CD4-positive, alpha-beta T cell treated with Interleukin-1 beta for 1 hour (primary cell): ENCODE measurements at regions not wholly inside any gene's neighbourhood (a gene's known extent, or its start where the extent isn't known, plus 50 kb on each side); places are given as distances from the start of the nearest gene placed in this dataset.

Source experiments
- DNase-seq, 2 donors: peaks; one replicate each; pipeline ENCODE4 v3.0.0-alpha.2; 2020 to 2022

DNA sequence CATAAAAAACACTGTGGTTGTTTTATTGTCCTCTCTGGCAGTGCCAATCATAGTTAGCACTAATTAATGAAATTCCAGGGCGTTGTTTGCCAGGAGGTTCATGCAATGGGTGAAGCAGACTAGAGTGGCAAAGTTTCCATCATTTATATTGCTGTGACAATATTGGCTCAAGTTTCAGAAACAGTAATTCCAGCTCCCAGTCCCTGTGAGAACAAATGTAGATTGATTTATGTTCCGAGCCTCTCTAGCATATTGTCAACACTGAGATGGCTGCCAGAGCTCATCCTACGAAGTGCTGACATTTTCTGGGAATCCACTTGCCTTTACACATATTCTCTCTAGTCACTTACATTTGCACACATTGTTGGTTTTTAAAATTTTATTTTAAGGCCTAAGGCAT lies 440.0 kb upstream of the IGFBP7 start:
- no peak for DNase-seq

DNA sequence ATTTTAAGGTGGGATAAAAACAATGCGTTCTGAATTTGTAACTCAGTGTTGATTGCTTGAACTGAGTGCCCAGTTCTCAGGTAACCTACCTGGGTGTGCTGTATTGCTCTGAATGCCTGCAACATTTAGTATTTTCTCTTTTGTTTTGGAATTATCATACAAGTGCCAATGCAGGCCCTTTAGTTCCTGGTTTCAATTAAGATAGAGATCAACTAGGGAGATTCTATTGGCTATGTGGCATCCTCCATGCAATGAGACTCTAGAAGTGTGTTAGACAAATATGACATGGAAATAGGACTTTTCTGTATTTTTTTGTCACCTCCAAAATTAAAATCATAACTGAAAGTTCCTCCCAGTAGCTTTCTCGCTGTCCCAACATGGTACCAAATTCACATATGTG lies 438.7 kb upstream of the IGFBP7 start:
- no peak for DNase-seq

DNA sequence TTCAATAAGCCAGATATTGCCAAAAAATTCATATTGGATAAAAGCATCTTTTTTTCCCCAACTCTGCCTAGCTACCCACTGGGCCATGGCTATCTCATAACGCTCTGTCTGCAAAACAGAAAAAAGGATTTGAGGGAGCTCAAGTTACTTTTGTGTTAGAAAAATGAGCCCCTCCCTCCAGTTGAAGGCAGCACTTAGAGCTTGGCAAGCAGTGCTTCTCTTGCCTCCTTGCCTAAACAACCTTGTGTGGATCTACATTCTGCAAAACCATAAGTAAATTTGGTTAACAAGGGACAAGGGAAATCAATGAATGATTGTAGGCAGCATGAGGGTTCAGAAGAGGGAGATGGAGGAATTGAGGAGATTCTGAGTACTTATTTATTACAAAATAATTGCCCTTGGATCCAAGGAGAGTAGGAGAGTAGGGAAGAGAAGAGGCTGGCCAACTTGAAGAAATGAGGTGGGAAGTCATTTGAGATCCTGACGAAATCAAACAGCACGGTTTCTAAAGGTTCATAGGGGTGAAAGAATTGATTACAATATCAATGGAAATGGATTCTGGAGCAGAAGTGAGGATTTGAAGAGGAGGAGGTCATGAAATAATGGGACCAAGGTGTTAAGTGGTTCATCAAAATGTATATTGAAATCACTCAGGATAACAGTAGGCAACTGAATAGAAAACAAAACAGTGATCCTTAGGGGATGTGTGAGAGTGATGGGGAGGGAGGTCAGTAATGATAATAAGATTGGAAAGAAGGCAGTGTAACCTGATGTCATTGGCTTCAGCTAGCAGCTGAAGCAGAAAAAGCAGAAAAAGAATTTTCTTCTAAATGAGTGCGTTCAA lies 434.8 kb upstream of the IGFBP7 start:
- no peak for DNase-seq

DNA sequence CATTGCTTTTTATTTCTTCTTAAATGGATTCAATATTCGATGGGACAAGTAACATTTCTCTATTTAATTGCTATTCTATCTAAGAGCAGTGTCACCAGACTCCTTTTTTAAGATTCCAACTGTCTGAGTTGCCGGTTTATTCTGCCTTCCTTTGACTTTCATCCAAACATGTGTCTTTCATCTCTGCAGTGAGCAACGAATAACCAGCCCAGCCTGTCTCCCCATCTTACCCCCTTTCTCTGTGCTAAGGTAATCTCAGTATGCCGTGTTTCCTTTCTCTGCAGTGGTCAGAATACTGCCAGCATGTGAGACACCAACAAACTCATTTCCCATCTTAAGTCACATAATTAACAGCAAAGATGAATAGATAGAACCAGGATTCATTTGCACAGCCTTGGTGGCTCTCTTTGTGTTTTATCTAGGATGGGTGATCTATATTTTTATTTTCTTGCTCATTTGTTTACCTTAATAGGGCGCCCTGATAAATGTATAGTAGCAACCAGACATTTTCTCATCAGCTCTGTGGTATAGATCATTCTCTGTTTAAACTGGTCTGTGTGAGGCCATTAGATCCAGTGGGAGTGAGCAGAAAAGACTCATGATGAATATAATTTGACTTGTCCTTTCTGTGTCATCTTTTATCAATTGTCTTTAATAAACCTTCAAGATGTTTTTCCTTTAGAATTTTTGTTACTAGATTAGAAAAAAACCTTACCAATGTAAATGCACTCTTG lies 394.8 kb upstream of the IGFBP7 start:
- DNase-seq = no peak

DNA sequence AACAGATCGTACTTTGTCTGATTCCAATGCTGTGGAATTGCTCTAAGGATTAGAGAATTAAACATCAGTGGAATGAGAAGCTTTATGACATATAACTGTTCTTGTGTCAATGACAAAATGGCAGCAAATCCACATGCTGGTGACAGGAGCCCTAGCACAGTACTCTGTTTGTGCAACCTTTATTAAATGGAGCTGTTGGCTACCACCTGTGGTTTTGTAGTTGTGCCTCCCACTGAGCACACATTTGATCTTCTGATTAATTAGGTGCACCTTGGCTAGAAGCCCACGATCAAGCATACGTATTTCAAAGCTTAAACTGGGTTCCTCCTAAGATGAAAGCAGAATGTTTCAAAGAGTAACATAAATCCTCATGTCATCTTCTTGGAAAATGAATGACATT lies 394.0 kb upstream of the IGFBP7 start:
- DNase-seq = no peak

DNA sequence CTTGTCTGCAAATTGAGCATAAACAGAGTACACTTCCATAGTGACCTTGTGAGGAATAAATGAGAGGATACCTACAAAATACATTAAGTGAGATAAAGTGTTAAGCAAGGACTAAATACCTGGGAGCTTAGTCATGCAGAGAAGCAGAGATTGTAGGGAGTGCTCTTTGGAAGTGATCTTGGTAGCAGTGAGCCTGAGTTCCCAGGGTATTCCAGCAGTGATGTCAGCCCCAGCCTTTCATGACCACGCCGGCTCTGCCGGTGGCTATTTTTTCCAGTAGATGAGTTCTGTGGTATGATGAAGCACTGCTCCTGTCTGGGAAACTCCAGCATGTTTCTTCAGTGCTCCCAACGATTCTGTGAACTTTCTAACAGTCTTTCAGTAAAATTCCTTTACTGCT lies 391.5 kb upstream of the IGFBP7 start:
- no peak for DNase-seq

DNA sequence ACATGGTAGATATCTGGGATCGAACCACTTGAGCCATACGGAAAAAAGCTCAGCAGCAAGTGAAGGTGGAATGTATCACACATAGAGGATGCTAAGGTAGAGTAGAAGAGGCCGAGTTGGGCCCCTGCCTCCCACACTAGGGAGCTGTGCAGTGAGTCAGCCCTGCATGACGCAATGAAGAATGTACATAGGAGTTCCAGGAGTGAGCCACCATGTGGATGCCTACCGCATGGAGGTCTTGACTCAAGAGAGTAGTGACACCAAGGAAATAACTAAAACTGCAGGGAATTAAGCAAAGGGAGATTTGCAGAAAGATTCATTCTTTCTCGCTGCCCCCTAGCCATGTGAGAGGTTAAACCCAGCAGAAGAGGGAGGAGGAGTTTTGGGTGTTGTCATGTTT lies 389.6 kb upstream of the IGFBP7 start:
- no peak for DNase-seq

DNA sequence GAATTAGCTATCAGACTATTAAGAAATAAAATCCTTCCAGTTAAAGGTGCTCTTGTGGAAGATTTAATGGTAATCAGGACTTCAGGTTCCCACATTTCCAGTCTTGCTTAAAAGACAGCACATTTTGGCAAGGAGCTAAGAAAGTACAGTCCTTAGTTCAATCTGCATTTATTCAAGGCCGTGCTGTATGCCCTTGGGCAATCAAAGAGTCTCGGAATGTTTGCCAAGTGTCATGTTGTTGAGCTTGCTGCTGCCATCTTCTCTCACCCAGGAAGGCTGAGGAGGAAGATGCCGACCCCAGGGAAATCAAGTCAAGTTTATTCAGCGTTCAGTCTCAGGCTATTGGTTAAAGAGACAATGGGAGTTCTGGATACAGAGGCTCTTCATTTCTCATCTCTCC lies 388.1 kb upstream of the IGFBP7 start:
- DNase-seq = no peak

DNA sequence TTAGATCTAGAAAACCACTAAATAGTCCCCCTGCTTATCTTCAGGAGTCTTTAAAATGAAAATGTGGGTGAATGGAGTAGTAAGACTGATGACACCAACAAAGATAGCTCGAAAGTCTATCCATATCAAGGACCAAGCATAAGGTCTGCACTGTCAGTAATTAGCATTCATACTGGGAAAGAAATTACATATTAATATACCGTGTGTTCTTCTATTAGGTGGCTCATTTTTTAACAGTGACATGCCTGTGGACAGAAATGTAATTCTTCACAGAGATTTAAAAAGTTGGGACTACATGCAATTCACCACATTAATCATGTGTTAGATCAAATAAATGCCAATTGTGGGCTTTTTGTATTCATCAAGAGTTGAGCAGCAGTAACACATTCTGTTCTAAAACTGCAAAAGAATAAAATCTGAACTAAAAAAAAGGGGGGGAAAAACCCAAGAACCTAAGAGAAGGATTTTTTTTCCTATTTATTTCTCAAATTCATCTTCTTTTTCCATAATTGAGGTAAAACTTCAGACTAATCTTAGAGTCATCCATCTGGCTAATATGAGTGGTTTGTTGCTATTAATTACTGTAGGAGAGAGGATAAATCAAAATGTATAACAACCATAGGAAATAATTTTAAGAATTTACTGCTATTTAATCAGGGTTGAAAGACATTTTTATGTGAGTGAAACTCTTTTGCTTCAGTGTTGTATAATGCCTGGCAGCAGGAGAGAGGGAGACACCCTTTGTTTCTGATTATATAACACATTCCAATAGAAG lies 386.7 kb upstream of the IGFBP7 start:
- DNase-seq = no peak

DNA sequence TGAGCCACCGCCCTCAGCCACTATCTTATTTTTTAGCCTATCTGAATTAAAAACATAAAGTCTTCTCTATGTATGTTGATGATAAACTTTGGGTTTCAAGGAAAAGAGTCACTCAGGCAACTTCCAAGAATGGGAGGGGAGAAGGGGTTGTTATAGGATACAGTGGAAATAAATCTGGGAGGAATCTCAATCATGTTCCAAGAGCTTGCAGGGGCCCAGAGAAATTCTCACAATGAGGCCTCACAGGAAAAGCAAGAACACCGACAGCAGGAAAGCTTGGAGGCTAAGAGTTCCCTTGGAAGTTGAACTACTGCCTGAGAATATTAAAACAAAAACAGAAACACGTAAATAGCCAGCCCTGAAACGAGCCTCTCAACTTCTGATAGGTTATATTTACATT lies 384.6 kb upstream of the IGFBP7 start:
- no peak for DNase-seq

DNA sequence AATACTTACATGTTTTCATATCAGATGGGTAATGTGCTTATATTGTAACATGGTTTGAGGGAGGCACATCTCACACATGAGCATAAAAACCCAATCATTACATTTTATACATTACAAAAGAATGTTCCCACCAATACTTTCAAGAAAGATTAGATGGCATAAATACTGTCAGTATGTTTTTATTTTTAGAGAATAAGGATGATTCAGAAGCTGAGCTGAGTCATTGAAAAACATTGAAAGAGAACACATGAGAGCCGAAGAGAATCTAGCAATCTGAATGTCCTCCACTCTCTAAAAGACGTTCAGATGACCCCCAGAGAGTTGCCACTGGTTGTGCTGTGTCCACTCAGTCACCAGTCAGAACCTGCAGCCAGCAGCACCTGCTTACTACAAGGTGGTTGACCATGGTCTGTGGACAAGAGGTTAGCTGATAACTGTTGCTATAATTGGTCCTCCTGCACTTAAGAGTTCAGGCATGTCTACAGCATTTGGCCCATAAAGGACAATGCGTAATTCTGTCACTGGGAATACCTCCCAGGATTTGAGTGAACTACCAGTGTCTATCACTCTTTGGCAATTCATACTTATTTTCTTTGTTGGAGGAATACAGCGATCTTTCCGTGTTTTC lies 382.2 kb upstream of the IGFBP7 start:
- no peak for DNase-seq

DNA sequence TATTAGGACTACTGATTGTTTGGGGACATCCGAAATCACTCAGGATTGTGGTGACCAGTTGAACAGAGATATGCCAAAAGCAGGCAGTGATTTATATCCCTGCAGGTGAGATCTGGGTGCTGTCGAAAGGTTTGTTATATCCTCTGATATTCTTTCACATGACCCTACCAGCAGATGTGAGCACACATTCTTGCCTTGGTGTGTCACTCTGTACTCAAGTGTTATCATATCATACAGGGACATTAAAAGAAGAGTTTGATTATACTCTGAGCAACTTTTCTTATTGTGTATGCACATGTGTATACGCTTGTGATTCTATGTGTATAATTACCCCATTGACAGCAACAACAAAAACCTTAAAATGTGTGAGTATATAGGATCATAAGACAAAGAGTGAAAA lies 381.2 kb upstream of the IGFBP7 start:
- DNase-seq = no peak

DNA sequence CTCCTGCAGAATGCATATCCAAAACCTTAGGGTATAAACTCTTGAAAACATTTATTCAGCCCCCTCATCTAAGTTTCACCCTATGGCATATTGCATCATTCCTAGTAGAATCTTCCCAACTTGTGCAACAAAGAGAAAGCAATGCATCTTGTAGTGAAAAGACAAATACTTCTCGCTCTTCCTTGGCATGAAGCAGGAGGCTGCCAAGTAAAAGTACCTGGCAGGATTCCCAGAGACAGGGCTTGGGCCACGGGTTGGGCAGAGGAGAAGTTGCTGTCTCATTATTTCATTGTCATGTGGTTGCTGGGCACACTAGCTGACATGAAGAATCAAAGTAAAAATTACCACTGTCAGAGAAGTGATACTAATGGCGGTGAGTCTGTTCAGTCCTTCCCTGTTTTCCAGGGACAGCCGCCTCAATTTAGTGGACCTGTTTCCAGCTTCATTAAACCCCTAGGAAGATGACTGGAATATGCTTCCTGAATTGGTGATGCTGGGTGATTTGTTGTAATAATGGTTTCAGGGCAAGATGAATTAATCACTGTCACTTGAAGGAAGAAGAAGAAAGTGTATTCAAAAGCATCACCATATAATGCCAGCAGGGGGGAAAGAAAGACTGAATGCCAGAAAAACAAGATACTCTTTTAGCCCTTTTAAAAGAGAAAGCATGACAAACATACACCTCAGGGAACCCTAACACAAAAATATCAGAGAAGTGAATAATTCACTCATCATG lies 380.5 kb upstream of the IGFBP7 start:
- DNase-seq = no peak

DNA sequence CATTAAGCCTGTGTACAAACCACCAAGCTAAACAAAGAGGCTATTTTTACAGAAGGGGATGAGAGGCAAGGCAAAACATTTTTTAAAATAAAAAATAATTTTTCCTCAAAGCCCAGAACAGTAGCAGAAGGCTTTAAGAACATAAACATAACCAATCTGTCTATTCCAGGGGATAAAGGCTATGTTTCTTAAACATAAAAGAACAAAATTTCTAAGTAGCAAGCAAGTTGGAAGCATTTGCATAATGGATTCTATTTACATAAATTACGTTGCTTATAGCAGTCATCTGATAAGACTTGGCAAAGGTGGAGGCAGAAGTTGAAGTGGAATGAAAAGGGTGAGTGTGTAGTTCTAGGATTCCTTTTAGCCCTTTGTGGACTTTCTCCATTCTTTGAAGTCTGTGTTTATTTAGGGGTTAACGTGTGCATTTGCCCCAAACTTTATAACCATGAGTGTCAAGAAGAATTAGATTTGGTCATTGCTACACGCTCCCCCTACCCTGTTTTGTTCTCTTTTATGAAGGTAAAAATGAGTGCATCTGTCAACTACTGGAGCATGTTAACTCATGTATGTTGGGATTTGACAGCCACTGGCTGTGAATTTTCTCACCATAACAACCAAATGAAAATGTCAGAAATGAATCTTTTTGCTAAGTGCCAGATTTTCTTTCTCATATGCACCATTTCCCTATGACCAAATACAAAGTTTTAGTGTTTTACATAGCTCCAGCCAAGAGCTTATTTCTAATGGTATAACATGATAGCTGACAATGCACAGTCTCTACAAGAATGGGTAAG lies 378.4 kb upstream of the IGFBP7 start:
- no peak for DNase-seq

DNA sequence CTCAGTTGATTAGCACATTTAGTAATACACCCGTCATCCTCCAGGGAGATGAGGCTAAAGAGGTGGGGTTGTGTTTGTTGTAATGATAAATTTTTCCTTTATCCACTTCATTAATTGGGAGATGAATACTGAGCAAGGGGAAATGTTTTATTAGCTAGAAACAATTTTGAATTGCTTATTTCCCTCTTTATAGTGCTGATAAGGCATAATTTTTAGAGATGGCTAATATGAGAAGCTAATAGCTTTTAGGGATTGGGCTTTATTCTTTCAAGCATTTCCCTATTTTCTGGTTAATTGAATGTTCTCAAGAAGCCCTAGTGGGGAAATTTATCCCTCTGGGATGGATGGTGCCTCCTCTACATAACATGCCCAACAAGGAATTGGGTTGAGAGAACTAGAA lies 365.2 kb upstream of the IGFBP7 start:
- no peak for DNase-seq

DNA sequence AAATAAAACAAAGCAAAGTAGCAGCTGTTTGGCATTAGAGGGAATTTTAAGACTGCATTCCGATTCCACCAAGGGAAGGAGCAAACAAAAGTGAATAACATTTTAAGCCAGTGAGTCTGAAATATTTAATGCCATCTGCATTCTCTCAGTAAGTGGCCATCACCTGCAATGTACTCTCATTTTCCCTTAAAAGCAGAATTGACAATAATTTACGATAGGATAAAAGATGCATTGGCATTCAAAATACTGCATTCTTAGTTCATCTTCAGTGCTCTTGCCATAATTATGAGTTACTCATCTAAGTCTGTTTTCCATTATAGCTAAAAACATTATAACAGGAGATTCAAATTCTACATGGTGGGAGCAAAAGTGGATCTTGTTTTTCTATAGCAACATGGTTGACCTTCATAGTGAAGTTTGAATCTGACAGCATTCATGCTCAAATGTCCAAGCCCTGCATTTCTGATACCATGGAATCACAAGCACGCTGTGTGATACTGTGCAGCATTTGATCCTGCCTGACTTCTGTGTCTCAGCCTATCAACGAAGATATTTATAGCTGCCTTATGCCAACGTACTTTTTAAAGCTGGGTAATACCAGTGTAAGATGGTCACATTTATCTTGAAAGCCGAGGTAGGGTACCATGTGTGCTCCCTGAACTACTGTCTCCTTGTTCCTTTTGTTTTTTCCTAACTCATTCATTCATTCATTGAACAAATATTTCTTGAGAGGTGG lies 355.3 kb upstream of the IGFBP7 start:
- DNase-seq = no peak

DNA sequence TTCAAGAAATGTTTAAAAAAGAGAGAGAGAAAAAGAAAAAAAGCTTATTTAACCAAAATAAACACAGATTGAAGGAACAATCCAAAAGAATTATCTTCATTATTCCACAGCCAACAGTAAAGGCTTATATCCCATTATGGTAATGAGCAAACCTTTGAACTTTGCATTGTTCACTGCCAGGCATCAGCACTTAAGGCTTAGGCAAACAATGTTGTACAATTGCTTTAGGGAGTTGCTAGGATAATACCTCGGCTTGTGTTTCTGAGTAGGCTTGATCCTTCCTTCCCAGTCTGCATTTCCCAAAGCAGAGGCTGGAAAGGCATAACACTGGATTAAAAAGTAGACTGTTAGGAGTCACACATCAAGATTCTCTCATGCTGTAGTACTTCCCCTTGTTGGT lies 352.7 kb upstream of the IGFBP7 start:
- DNase-seq = no peak

DNA sequence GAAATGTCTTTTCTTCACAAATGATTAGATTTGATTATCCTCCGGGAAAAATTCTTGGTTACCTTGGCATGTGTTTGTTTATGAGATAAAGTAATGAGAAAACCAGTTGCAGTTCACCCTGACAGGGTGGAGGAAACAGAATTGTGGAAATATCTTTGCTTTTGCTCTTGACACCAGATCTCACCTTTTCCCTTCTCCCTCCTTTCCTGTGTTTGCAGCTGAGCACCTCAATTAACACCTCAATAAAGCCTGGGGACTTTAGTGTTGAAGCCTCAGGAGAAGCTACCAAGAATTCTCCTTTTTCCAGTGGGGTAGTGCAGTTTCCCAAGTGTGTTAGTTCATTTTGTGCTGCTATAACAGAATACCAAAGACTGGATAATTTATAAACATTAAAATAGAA lies 350.8 kb upstream of the IGFBP7 start:
- DNase-seq = no peak

DNA sequence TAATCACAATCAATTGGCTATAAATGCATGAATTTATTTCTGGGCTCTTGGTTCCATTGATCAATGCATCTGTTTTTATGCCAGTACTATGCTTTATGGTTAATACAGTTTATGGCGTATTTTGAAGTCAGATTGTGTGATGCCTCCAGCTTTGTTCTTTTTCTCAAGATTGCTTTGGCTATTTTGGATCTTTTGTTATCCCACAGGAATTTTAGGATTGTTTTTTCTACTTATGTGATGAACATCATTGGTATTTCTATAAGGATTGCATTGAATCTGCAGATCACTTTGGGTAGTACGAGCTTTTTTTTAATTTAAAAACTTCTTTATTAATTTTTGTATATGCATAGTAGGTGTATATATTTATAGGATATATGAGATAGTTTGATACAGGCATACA lies 338.7 kb upstream of the IGFBP7 start:
- no peak for DNase-seq

DNA sequence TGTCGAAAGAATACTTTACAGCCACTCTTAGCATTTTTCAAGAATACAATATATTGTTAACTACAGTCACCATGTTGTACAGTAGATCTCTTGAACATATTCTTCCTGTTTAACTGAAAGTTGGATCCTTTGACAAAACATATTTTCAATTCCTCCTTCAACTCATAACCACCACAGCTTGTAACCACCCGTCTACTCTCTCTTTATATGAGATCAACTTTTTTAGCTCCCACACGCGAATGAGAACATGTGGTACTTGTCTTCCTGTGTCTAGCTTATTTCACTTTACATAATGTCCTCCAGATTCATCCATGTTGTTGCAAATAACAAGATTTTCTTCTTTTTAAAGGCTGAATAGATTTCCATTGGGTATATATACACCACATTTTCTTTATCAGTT lies 338.3 kb upstream of the IGFBP7 start:
- DNase-seq = no peak

DNA sequence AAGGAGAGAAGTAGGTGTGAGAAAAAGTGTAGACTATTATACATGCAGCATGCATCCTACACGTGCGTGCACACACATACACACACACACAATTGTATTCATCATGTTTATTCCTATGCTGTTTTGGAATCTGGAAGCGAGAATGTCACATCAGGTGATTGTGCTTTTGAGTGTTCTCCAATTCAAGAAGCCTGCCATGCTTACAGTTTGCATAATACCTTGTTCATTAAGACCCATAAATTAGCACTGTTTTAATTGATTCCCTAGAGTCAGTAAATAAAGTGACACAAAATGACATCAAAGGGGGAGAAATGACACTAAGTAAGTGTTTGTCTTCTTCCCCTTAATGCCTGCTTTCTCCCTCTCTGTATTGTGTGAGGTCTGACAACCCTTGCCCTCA lies 336.1 kb upstream of the IGFBP7 start:
- no peak for DNase-seq
